ENCODE measurements at regions not wholly inside any gene's neighbourhood (a gene's known extent, or its start where the extent isn't known, plus 50 kb on each side); places are given as distances from the start of the nearest gene placed in this dataset.

GRCh38 chr12:107287436-107288413, 194.4 kb upstream of the CRY1 start:
- TF ChIP-seq CTCF (conservative IDR thresholded peaks at IDR 0.05; ENCODE audit: low read depth, low read length), result no peak
- TF ChIP-seq EZH2phosphoT487 (IDR thresholded peaks at IDR 0.05; ENCODE audit: borderline replicate concordance, low read length), result no peak
- no peak for TF ChIP-seq EZH2 (IDR thresholded peaks at IDR 0.05; ENCODE audit: low read length, unreplicated experiment)

Measured in PC-3 (cell line).